Subcutaneous abdominal adipose tissue (tissue), 5 donors: ENCODE measurements at regions not wholly inside any gene's neighbourhood (a gene's known extent, or its start where the extent isn't known, plus 50 kb on each side); places are given as distances from the start of the nearest gene placed in this dataset.

Experiments
- H3K27ac ChIP-seq: one replicate; pipeline ENCODE4 v1.7.0; 2013; ENCODE audit warnings: low read depth, mild to moderate bottlenecking, inconsistent platforms, low read length, moderate library complexity
- H3K27me3 ChIP-seq, 5 donors: one replicate each; pipeline ENCODE4 v1.7.0; 2013; ENCODE audit warnings: low read length in 5 of 5, inconsistent platforms in 1 of 5; ENCODE audit not compliant: control insufficient read depth in 5 of 5, insufficient read depth in 4 of 5
- H3K36me3 ChIP-seq, 5 donors: one replicate each; pipeline ENCODE4 v1.7.0; 2013; ENCODE audit warnings: low read length in 5 of 5; ENCODE audit not compliant: control insufficient read depth in 5 of 5, insufficient read depth in 5 of 5
- H3K4me1 ChIP-seq, 5 donors: one replicate each; pipeline ENCODE4 v1.7.0; 2013; ENCODE audit warnings: low read length in 5 of 5, mild to moderate bottlenecking in 3 of 5, moderate library complexity in 1 of 5; ENCODE audit not compliant: control insufficient read depth in 5 of 5, insufficient read depth in 5 of 5
- H3K4me3 ChIP-seq, 5 donors: one replicate each; pipeline ENCODE4 v1.7.0; 2013; ENCODE audit warnings: low read length in 5 of 5, low read depth in 1 of 5
- H3K9ac ChIP-seq, 5 donors: one replicate each; pipeline ENCODE4 v1.7.0; 2013; ENCODE audit warnings: low read length in 5 of 5, mild to moderate bottlenecking in 4 of 5, moderate library complexity in 3 of 5
- H3K9me3 ChIP-seq, 5 donors: one replicate each; pipeline ENCODE4 v1.7.0; 2013; ENCODE audit warnings: low read length in 5 of 5; ENCODE audit not compliant: control insufficient read depth in 5 of 5
- donor health status: healthy.
- donor health status: healthy.
- donor health status: healthy.
- donor health status: healthy.
- donor health status: healthy.

GRCh38 chr11:130526846-130527245, 78.4 kb downstream of the ADAMTS15 start:
- no peak overlapping the region for H3K27ac ChIP-seq

GRCh38 chr11:130527636-130528297, 79.3 kb downstream of the ADAMTS15 start:
- Histone ChIP-seq H3K9me3 (no peaks in the 10 kb centered on the region), H3K4me3 (no peak overlapping the region), H3K9ac (no peak overlapping the region), H3K36me3 (no peaks in the 10 kb centered on the region), H3K27ac (no peak overlapping the region), H3K27me3 (no peaks in the 10 kb centered on the region), H3K4me1 (peaks cover 8 to 34% (median 26%) of the 10 kb centered on the region in 5 donors)

More at GRCh38 chr11:130526846-130527245, 78.4 kb downstream of the ADAMTS15 start:
- Histone ChIP-seq H3K9me3 (no peaks in the 10 kb centered on the region), H3K36me3 (no peaks in the 10 kb centered on the region), H3K9ac (no peak overlapping the region), H3K4me1 (peaks cover 11 to 41% (median 34%) of the 10 kb centered on the region in 5 donors), H3K27me3 (no peaks in the 10 kb centered on the region), H3K4me3 (no peak overlapping the region)

- Histone ChIP-seq H3K9me3 (no peaks in the 10 kb centered on the region), H3K9ac (no peak overlapping the region), H3K27ac (no peak overlapping the region), H3K36me3 (no peaks in the 10 kb centered on the region), H3K4me1 (peaks cover 3 to 34% (median 18%) of the 10 kb centered on the region in 5 donors), H3K27me3 (no peaks in the 10 kb centered on the region), H3K4me3 (no peak overlapping the region)
Measured at GRCh38 chr11:130528298-130529261, 80.1 kb downstream of the ADAMTS15 start.

- H3K4me1 ChIP-seq = peaks cover 0 to 28% (median 12%) of the 10 kb centered on the region in 5 donors
- H3K36me3 ChIP-seq = no peaks in the 10 kb centered on the region
- H3K27me3 ChIP-seq = no peaks in the 10 kb centered on the region
- no peaks in the 10 kb centered on the region for H3K9me3 ChIP-seq
- H3K4me3 ChIP-seq = no peak overlapping the region
- no peak overlapping the region for H3K9ac ChIP-seq
- H3K27ac ChIP-seq = no peak overlapping the region
Measured at GRCh38 chr11:130529366-130529765, 80.9 kb downstream of the ADAMTS15 start.

GRCh38 chr11:130531061-130531460, 82.6 kb downstream of the ADAMTS15 start:
- Histone ChIP-seq H3K27me3 (no peaks in the 10 kb centered on the region), H3K4me1 (peaks cover 0 to 28% (median 12%) of the 10 kb centered on the region in 5 donors), H3K9me3 (no peaks in the 10 kb centered on the region), H3K27ac (no peak overlapping the region), H3K4me3 (no peak overlapping the region), H3K9ac (no peak overlapping the region), H3K36me3 (no peaks in the 10 kb centered on the region)

GRCh38 chr11:130533113-130533798, 84.8 kb downstream of the ADAMTS15 start:
- no peaks in the 10 kb centered on the region for H3K9me3 ChIP-seq
- no peak overlapping the region for H3K27ac ChIP-seq
- peaks cover 0 to 17% (median under 1%) of the 10 kb centered on the region in 5 donors for H3K4me1 ChIP-seq
- H3K4me3 ChIP-seq = no peak overlapping the region
- no peaks in the 10 kb centered on the region for H3K36me3 ChIP-seq
- H3K9ac ChIP-seq = no peak overlapping the region
- no peaks in the 10 kb centered on the region for H3K27me3 ChIP-seq

GRCh38 chr11:130533871-130534270, 85.4 kb downstream of the ADAMTS15 start:
- Histone ChIP-seq H3K36me3 (no peaks in the 10 kb centered on the region), H3K9ac (no peak overlapping the region), H3K4me1 (peaks cover 0 to 13% (median 0%) of the 10 kb centered on the region in 5 donors), H3K27ac (no peak overlapping the region), H3K9me3 (no peaks in the 10 kb centered on the region), H3K27me3 (no peaks in the 10 kb centered on the region), H3K4me3 (no peak overlapping the region)

- H3K4me3 ChIP-seq = no peak overlapping the region
- H3K36me3 ChIP-seq = no peaks in the 10 kb centered on the region
- H3K9me3 ChIP-seq = no peaks in the 10 kb centered on the region
- no peak overlapping the region for H3K9ac ChIP-seq
- peaks cover 0 to 11% (median 0%) of the 10 kb centered on the region in 5 donors for H3K4me1 ChIP-seq
- H3K27me3 ChIP-seq = no peaks in the 10 kb centered on the region
- H3K27ac ChIP-seq = no peak overlapping the region
Measured at GRCh38 chr11:130534551-130534950, 86.1 kb downstream of the ADAMTS15 start.

GRCh38 chr11:130535520-130535919, 87.1 kb downstream of the ADAMTS15 start:
- Histone ChIP-seq H3K27me3 (no peaks in the 10 kb centered on the region), H3K27ac (no peak overlapping the region), H3K4me1 (peaks cover 0 to 11% (median 0%) of the 10 kb centered on the region in 5 donors), H3K9ac (no peak overlapping the region), H3K36me3 (no peaks in the 10 kb centered on the region), H3K9me3 (no peaks in the 10 kb centered on the region), H3K4me3 (no peak overlapping the region)
